OCI-LY7 (cell line): ENCODE measurements at regions not wholly inside any gene's neighbourhood (a gene's known extent, or its start where the extent isn't known, plus 50 kb on each side); places are given as distances from the start of the nearest gene placed in this dataset.

Source experiments
- EZH2phosphoT487 ChIP-seq: fragments of 200-600 bp; sonication (generic); IDR thresholded peaks from 2 replicates; pipeline ENCODE4 v1.6.1; 2018; ENCODE audit warnings: low read depth, borderline replicate concordance, mild to moderate bottlenecking, mixed run types, antibody characterized with exemption, low read length, moderate library complexity, mixed read lengths
- TF ChIP-seq, protein P1 (sequence below): fragments of 200-600 bp; sonication (generic); conservative IDR thresholded peaks from 2 replicates; pipeline ENCODE4 v1.5.1; 2014; ENCODE audit warnings: mild to moderate bottlenecking, antibody characterized with exemption, low read length, moderate library complexity, mixed read lengths

GRCh38 chr6:169048185-169048864 lies 205.3 kb downstream of the THBS2 start:
- TF ChIP-seq, protein P1, sequence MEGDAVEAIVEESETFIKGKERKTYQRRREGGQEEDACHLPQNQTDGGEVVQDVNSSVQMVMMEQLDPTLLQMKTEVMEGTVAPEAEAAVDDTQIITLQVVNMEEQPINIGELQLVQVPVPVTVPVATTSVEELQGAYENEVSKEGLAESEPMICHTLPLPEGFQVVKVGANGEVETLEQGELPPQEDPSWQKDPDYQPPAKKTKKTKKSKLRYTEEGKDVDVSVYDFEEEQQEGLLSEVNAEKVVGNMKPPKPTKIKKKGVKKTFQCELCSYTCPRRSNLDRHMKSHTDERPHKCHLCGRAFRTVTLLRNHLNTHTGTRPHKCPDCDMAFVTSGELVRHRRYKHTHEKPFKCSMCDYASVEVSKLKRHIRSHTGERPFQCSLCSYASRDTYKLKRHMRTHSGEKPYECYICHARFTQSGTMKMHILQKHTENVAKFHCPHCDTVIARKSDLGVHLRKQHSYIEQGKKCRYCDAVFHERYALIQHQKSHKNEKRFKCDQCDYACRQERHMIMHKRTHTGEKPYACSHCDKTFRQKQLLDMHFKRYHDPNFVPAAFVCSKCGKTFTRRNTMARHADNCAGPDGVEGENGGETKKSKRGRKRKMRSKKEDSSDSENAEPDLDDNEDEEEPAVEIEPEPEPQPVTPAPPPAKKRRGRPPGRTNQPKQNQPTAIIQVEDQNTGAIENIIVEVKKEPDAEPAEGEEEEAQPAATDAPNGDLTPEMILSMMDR, result no peak
- TF ChIP-seq EZH2phosphoT487, result no peak
